OCI-LY7 (cell line): ENCODE measurements at regions not wholly inside any gene's neighbourhood (a gene's known extent, or its start where the extent isn't known, plus 50 kb on each side); places are given as distances from the start of the nearest gene placed in this dataset.

ENCODE experiments used
- CTCF ChIP-seq: fragments of 200-600 bp; sonication (generic); conservative IDR thresholded peaks from 2 replicates; pipeline ENCODE4 v1.5.1; 2014; ENCODE audit warnings: mild to moderate bottlenecking, antibody characterized with exemption, low read length, moderate library complexity, mixed read lengths
- EZH2phosphoT487 ChIP-seq: fragments of 200-600 bp; sonication (generic); IDR thresholded peaks from 2 replicates; pipeline ENCODE4 v1.6.1; 2018; ENCODE audit warnings: low read depth, borderline replicate concordance, mild to moderate bottlenecking, mixed run types, antibody characterized with exemption, low read length, moderate library complexity, mixed read lengths

DNA sequence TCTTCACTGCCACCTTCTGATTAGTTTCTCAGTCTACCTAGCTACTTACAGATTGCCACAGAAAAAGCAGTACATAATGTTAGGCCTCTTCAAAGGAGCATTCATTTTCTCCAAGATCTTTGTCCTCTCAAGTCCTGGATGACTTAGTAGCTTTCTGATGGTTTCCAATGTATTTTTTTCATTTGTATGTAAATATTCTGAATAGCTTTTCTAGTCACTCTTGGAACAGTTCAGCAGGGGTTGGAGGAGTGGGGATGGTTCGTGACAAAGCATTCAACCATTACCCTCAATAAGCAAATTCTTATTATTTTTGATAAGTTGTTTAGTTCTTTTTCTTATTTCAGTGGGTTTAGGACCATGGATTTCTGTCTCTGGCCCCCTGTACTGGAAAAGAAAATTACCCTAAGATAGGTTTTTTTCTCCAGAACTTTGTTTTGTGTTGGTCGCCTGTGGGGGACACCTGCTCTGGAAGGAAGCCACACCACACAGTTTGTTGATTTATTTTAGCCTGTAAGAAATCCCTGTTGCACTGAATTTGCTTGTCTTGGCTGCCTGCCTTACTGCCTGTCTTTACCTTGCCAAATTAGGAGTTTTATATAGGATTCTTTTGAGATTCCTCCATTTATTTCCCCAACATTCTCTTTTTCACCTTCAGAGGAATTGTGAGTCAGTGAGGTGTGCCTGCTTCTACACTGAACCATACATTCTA, 247.9 kb downstream of the RFPL4B start:
- TF ChIP-seq CTCF (no peak), EZH2phosphoT487 (no peak)
